A673 (cell line): ENCODE measurements at regions not wholly inside any gene's neighbourhood (a gene's known extent, or its start where the extent isn't known, plus 50 kb on each side); places are given as distances from the start of the nearest gene placed in this dataset.

Experiments
- CTCF ChIP-seq: fragments of 300-800, 200-600 bp; sonication (generic); conservative IDR thresholded peaks from 2 replicates; pipeline ENCODE4 v1.5.1; 2017; ENCODE audit warnings: low read depth, mild to moderate bottlenecking, antibody characterized with exemption, low read length, moderate library complexity, mixed read lengths
- EZH2 ChIP-seq: fragments of 200-600 bp; sonication (generic); IDR thresholded peaks from 2 replicates; pipeline ENCODE4 v1.6.1; 2017; ENCODE audit warnings: borderline replicate concordance, low read depth, mild to moderate bottlenecking, mixed read lengths, antibody characterized with exemption, low read length; ENCODE audit not compliant: poor library complexity, severe bottlenecking

DNA sequence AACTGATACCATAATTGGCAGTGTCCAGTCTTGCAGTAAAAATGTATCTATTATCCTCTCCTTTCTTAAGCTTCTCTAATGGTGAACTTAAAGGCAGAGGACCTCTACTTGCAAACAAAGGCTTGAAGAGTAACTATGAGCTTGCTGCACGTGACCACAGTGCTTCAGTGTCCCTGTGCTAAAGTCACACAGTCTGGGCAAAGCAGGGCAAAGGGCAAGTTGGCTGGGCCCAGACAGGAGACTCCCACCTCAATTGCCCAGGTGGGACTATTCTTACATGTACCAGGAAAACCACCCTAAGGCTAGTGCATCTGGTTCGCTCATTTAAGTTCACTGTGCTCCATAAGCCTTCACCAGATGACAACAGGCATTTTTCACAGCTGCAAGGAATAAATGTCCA, 374.2 kb upstream of the PROX1 start:
- TF ChIP-seq CTCF, result no peak
- TF ChIP-seq EZH2, result no peak
